WI38 (cell line): ENCODE measurements at regions not wholly inside any gene's neighbourhood (a gene's known extent, or its start where the extent isn't known, plus 50 kb on each side); places are given as distances from the start of the nearest gene placed in this dataset.

Source experiments
- H3K4me3 ChIP-seq: 2 replicates; pipeline ENCODE4 v1.5.1; 2011; ENCODE audit warnings: low read depth, mild to moderate bottlenecking, control low read depth, low read length
- CTCF ChIP-seq: IDR thresholded peaks from 2 replicates; pipeline ENCODE4 v1.5.1; 2012; ENCODE audit warnings: low read depth, mild to moderate bottlenecking, control low read depth, low read length

DNA sequence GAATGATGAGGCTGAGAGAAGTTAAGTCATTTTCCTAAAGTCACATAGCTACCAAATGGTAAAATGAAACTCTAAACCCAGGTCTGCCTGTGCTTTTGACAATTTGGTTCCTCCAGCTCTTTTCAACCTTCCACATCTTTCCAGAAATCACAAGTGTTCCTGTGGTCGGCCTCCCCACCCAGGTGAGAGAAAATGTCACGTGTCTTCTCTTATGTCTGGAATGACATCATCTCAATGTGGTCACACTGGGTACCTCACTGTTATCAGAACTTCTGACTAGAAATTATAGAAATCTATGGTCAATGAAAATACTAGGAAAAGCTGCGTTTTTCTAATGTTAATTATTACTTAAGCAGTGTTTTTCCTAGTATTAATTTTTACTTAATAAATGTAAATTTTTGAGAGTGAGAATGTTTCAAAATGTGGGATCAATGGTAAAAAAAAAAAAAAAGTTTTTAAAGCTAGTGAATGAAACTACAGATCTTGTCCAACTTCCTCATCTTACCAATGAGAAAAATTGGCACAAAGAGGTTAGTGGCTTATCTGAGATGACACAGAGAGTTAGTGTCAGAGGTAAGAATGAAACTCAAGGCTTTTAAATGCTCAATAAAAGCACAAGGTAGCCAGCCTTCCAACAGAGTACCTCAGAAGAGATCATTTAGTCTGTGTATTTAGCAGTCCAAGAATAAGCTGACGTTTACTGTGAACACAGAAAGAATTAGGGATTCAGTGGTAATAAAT, 228.7 kb upstream of the NR4A3 start:
- H3K4me3 ChIP-seq: no peak overlapping the region
- no peak for TF ChIP-seq CTCF

DNA sequence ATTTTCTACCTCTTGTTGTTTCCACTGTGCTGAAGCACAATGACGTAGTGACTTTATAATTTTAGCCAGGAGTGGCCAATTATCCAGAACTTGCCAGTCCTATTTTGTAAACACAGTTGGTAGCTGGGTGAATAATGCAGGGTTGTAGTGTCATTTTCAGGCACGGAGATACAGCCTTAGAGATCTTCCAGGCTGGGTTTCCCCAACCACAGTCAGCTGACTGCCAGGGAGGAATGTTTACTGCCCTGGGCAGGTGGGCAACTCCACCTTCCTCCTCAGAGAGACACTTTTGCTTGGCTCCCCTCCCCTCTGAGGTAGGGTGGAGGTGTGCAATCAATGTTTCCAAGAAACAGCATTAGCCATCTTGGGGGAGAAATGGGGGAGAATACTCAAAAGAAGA, 228.1 kb upstream of the NR4A3 start:
- TF ChIP-seq CTCF: no peak
- no peak overlapping the region for H3K4me3 ChIP-seq

GRCh38 chr9:99594056-99594780, 227.5 kb upstream of the NR4A3 start:
- no peak overlapping the region for H3K4me3 ChIP-seq
- no peak for TF ChIP-seq CTCF

DNA sequence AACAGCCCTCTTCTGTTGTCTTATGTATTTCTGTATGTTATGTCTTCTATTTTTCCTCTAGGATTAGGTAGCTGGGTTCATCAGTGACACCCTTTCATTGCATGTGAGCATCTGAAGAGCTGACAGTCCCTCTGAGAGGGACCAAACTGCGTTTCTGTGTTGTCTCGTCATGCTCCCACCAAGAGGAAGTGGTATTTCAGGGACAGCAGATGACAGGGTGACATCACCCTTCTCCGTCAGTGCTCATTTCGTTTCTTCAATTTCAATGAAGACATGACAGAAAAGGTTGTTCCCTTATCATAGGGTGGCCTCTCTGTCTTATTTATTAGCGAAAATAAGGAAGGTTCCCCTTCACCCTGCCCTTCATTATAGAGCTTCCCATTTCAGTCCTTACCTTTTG, 225.9 kb upstream of the NR4A3 start:
- no peak for TF ChIP-seq CTCF
- H3K4me3 ChIP-seq: no peak overlapping the region

DNA sequence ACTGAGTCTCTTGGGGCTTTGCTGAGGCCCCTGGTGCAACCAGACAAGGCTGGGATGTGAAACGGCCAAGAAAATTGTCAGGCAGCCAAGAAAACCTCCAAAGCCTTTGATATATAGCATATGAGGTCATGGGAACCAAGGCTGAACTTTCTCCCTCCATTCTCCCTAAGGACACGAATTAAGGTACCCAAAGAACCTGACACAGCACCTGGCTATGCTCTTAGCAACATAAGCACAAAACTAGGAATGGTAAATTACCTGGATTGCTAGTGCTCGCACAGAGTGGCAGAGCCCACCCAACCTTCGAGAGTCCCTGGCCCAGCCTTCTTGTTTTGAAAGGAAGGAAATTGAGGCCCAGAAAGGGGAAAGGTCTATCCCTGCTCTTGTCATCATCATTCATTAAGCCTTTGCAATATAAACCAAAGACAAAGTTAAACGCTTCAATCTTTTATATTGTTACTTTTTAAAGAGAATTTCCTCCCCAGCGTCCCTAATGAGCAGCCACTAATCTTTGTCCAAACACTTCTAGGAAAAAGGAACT, 220.0 kb upstream of the NR4A3 start:
- H3K4me3 ChIP-seq: no peak overlapping the region
- no peak for TF ChIP-seq CTCF

- no peak overlapping the region for H3K4me3 ChIP-seq
- no peak for TF ChIP-seq CTCF
These were observed 218.8 kb upstream of the NR4A3 start for GRCh38 chr9:99602854-99603253.

- TF ChIP-seq CTCF: no peak
- no peak overlapping the region for H3K4me3 ChIP-seq
These were observed 216.5 kb upstream of the NR4A3 start for GRCh38 chr9:99605016-99605743.
